ENCODE measurements at regions not wholly inside any gene's neighbourhood (a gene's known extent, or its start where the extent isn't known, plus 50 kb on each side); places are given as distances from the start of the nearest gene placed in this dataset.

DNA sequence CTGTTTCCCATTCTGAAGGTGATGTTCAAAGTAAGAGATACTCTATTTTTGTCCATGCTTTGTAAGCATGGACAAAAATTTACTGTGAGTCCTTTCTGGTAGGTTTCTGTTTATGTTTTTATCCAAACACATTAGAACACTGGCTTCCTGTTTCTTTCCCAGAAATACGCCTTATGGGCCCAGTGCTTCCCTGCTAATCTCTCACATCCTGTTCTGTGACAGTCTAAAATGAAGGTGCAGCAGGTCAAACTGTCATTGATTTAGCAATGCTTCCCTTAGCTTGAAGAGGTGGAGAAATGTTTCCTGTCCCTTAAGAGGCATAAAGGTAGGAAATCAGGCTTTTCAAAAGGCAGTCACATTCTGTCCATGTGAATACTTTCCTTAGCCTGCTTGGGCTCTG lies 305.6 kb downstream of the RPS29 start:
- TF ChIP-seq POLR2A (IDR thresholded peaks at IDR 0.05): no peak
- TF ChIP-seq, protein P1, sequence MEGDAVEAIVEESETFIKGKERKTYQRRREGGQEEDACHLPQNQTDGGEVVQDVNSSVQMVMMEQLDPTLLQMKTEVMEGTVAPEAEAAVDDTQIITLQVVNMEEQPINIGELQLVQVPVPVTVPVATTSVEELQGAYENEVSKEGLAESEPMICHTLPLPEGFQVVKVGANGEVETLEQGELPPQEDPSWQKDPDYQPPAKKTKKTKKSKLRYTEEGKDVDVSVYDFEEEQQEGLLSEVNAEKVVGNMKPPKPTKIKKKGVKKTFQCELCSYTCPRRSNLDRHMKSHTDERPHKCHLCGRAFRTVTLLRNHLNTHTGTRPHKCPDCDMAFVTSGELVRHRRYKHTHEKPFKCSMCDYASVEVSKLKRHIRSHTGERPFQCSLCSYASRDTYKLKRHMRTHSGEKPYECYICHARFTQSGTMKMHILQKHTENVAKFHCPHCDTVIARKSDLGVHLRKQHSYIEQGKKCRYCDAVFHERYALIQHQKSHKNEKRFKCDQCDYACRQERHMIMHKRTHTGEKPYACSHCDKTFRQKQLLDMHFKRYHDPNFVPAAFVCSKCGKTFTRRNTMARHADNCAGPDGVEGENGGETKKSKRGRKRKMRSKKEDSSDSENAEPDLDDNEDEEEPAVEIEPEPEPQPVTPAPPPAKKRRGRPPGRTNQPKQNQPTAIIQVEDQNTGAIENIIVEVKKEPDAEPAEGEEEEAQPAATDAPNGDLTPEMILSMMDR (IDR thresholded peaks at IDR 0.05): no peak

All from uterus (tissue), 2 donors.